Motor neuron (in vitro differentiated cells): ENCODE measurements at regions not wholly inside any gene's neighbourhood (a gene's known extent, or its start where the extent isn't known, plus 50 kb on each side); places are given as distances from the start of the nearest gene placed in this dataset.

Experiments
- ATAC-seq, 8 experiments: fragments of 200-7000 bp; cut with Tn5 transposase; replicated peaks in 6 of 8; 2 replicates each; pipeline ENCODE4 v1.8.0; 2021; ENCODE audit warnings: mild to moderate bottlenecking in 8 of 8, moderate library complexity in 8 of 8
- H3K27ac ChIP-seq, 2 donors: fragments of 250-450 bp; sonication (Bioruptor Pico); 2 replicates each; pipeline ENCODE4 v1.9.0; 2021; ENCODE audit warnings: antibody characterized with exemption in 2 of 2, mild to moderate bottlenecking in 2 of 2, moderate library complexity in 1 of 2
- H3K4me1 ChIP-seq, 2 donors: fragments of 250-450 bp; sonication (Bioruptor Pico); replicated peaks in 1 of 2; 2 replicates each; pipeline ENCODE4 v1.6.1; 2021; ENCODE audit warnings: antibody characterized with exemption in 2 of 2, mild to moderate bottlenecking in 2 of 2, moderate library complexity in 1 of 2
- H3K4me3 ChIP-seq, 5 donors: fragments of 250-450 bp; sonication (Bioruptor Pico); 2 replicates each; pipeline ENCODE4 v1.9.0; 2021; ENCODE audit warnings: antibody characterized with exemption in 5 of 5, mild to moderate bottlenecking in 5 of 5, moderate library complexity in 4 of 5
- WGBS, 10 experiments: fragments of 450-650 bp; shearing (Covaris generic); methylation state at CpG; one replicate each; pipeline ENCODE4 v1.0.0; 2022; 5-methylcytosine and 5-hydroxymethylcytosine counted together
- in situ Hi-C, 9 experiments: fragments of 400-800 bp; cut with MboI; loops; one replicate each; pipeline ENCODE4 v1.15.0; 2021; ENCODE audit warnings: low sequenced_read_pairs in 9 of 9, low pct_unique_long_range_greater_than_20kb in 2 of 9; ENCODE audit not compliant: unreplicated experiment in 9 of 9

DNA sequence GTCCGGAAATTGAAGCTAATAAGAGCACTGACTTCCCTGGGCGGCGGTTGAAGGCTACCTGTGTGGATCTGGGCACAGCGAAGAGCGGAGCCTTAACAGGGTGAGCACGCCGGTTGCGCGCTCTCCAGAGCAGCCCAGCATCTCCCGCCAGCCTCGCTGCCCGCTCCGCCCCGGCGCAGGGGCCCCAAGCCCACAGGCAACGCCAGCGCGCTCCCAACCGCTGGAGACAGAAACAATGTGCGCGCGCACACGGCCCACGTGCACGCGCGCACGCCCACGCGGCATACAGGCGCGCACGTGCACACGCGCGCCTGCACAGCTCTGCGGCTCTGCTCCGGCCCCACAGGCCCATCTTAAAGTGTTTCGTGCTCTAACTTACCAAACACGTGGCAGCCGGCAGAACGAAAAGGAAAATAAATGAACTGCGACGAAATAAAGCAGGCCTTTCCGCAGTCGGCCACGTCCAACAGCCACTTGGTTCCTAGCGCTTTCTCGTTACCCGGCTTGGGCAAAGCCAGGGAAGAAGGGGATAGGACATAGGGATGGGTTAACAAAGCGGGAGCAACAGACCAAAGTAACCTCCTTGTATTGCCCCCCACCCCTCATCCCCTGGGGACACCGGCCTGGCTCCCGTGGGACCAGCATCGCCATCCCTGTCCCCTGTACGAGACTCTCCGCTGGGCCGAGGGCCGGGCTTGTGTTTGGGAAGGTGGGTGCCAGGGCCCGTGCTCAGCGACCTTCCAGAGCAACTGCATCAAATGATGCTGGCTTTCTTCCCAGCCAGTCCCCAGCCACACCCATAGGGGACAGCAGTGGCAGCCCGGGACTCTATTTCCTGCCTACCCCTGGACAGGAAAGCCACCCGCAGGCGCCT lies 203.7 kb downstream of the ABHD5 start:
- WGBS, 10 experiments = 0 to 96% (median 74%) methylated on average over 1 to 19 of the region's 63 CpGs; no CpG with 5 or more reads in 3 of the 10 experiments
- peak; percentile 92 to 98 (median 96) for ATAC-seq
- Histone ChIP-seq H3K27ac (peak overlapping the region in 1 of 2 donors; percentile 57), H3K4me1 (peaks cover 17 to 27% of the 10 kb centered on the region in 2 donors), H3K4me3 (peak overlapping the region; percentile 28 to 36 (median 29))
- in situ Hi-C loops = no loop called here

DNA sequence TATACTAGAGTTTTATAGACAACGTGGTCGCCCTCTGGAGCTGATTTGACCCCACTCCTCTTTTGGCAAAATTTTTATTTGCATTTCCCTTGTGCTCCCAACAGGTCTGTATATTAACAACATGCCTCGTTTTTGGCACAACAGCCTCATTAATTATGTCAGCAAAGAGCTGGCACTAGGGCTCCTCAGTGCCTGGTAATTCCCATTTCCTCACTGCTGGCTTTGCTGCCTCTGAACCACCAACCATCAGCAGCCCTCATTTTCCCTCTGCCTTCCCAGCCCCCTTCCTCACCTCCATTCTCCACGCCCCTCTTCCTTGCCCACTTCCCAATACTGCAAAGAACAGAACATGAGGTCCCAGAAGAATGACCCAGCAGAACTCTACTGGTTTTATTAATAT lies 204.8 kb downstream of the ABHD5 start:
- WGBS, 10 experiments = 33 to 94% (median 65%) methylated on average over 1 to 4 of the region's 4 CpGs
- Histone ChIP-seq H3K4me1 (peaks cover 17 to 27% of the 10 kb centered on the region in 2 donors), H3K27ac (no peak overlapping the region), H3K4me3 (no peak overlapping the region)
- in situ Hi-C loops = no loop called here
- ATAC-seq = no peak

DNA sequence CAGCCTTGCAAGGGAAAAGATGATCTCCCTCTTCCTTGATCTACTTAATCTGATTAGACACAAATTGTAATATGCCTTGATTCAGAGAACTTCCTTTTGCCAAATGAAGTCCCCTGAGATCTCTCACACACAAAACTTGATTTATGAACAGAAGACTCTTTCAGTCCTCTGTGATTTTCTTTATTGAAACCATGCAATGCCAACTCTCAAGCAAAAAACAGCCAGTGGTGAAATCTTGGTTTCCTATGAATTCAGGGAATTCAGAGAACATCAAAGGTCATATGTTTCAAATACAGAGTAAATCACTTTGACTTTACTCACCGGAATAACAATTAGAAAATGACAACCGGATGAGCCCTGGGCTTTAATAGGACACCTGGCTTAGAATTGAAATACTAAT lies 211.7 kb downstream of the ABHD5 start:
- H3K4me3 ChIP-seq = no peak overlapping the region
- H3K27ac ChIP-seq = no peak overlapping the region
- H3K4me1 ChIP-seq = no peaks in the 10 kb centered on the region
- in situ Hi-C loops = no loop called here
- 14 to 97% (median 65%) methylated on average over 1 to 2 of the region's 2 CpGs; no CpG with 5 or more reads in 2 of the 10 experiments for WGBS, 10 experiments
- no peak for ATAC-seq

DNA sequence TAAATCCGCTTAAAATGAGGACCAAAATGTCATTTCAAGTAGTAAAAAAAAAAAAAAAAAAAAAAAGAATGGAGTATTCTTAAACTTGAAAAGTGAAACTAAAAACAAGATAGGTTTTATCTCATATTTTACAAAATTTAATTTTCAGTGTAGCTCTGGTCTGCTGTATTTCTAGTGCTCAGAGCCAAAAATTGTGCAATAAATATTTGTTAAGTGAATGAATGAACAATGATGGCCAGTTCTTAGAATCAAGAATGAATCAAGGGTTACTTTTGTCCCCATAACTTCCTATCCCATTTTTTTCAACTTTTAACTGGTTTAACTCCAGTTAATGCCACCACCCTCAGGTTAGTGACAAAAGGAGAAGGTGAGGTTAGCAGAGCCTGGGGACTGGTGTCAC lies 214.4 kb downstream of the ABHD5 start:
- H3K4me3 ChIP-seq = no peak overlapping the region
- ATAC-seq = no peak

DNA sequence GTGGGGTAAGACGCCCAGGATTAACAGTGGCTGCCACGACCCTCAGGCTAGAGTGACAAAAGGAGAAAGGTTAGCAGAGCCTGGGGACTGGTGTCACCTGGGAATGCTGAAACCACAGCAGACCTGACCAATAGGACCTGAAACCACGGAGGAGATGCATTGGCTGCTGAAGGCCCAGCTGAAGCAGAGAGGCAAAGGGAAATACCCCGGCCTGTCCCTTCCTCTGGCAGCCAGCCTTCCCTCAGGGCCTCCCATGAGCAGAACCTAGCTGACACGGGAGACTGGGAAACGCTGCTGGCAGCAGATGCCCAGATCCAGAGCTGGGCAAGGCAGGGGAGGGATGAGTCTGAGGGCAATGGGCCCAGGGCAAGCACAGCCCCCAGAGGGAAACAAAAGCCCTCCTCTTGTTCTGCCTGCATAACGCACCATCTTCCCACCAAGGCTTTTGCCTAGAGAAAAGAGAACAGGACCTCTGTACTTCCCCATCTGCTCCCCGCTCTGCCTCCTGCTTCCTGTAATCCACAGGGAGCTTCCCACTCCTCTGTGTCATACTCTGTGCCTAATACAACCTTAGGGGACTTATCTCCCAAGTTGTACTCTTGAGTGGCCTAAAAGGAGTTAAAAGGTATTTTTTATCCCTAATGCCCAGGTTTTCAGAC lies 216.2 kb downstream of the ABHD5 start:
- in situ Hi-C loops = no loop called here
- Histone ChIP-seq H3K27ac (no peak overlapping the region), H3K4me3 (no peak overlapping the region), H3K4me1 (no peaks in the 10 kb centered on the region)
- WGBS, 10 experiments = 61 to 89% (median 71%) methylated on average over 1 to 5 of the region's 8 CpGs; no CpG with 5 or more reads in 1 of the 10 experiments
- ATAC-seq = no peak

More for the DNA sequence above, 214.4 kb downstream of the ABHD5 start:
- WGBS, 10 experiments = 92 to 100% (median 100%) methylated on average over 1 of the region's 1 CpG; no CpG with 5 or more reads in 3 of the 10 experiments
- in situ Hi-C loops = no loop called here
- no peak overlapping the region for H3K27ac ChIP-seq
- no peaks in the 10 kb centered on the region for H3K4me1 ChIP-seq

GRCh38 chr3:43907508-43907858 lies 216.7 kb downstream of the ABHD5 start:
- Histone ChIP-seq H3K4me3 (no peak overlapping the region), H3K27ac (no peak overlapping the region), H3K4me1 (no peaks in the 10 kb centered on the region)
- in situ Hi-C loops = no loop called here
- 20 to 86% (median 70%) methylated on average over 1 of the region's 1 CpG; no CpG with 5 or more reads in 4 of the 10 experiments for WGBS, 10 experiments
- ATAC-seq = no peak

GRCh38 chr3:43908456-43908855 lies 217.7 kb downstream of the ABHD5 start:
- ATAC-seq = no peak
- no peak overlapping the region for H3K27ac ChIP-seq
- 87 to 100% (median 90%) methylated on average over 1 to 4 of the region's 5 CpGs; no CpG with 5 or more reads in 5 of the 10 experiments for WGBS, 10 experiments
- in situ Hi-C loops = no loop called here
- H3K4me1 ChIP-seq = no peaks in the 10 kb centered on the region
- no peak overlapping the region for H3K4me3 ChIP-seq

DNA sequence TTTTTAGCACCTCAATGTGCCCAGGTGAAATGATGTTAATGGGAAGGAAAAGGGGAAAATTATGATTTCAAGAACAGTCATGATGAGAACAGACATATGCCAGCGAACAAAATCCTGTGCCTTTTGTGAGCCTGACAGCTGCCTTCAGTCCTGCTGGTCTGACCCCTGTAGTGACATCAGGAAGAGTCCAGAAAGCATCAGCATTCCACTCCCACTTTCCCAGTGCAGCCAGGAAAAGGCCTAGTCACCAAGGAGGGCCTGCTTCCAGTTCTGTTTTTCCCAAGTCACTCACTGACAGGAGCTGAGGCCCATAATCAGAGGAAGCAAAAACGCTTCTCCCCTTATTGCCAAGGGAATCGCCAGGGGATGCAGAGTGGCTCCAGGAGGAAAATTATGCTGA lies 218.4 kb downstream of the ABHD5 start:
- in situ Hi-C loops = no loop called here
- Histone ChIP-seq H3K4me1 (no peaks in the 10 kb centered on the region), H3K27ac (no peak overlapping the region), H3K4me3 (no peak overlapping the region)
- 40 to 83% (median 68%) methylated on average over 1 to 3 of the region's 3 CpGs; no CpG with 5 or more reads in 4 of the 10 experiments for WGBS, 10 experiments
- ATAC-seq = no peak

DNA sequence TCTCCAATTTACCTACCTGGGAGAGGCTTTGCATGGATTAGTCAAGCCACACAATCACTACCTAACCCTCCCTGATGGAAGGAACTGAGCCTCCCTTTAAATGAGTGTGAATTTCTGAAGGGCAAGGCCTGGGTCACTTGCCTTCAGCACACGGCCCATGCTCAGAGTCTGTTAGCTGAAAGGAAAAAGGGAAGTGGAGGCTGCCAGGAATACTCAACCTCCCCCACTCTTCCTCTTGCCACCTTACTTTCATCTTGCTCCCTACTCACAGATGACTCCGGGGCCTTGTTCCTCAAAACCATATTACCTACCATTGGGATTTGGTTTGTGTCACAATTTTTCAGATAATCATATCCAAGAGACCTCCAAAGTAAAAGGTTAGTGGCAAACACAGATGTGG lies 220.0 kb downstream of the ABHD5 start:
- 71 to 100% (median 100%) methylated on average over 1 of the region's 2 CpGs; no CpG with 5 or more reads in 5 of the 10 experiments for WGBS, 10 experiments
- in situ Hi-C loops = no loop called here
- Histone ChIP-seq H3K4me1 (no peaks in the 10 kb centered on the region), H3K27ac (no peak overlapping the region), H3K4me3 (no peak overlapping the region)
- no peak for ATAC-seq

- Histone ChIP-seq H3K27ac (no peak overlapping the region), H3K4me1 (no peaks in the 10 kb centered on the region), H3K4me3 (no peak overlapping the region)
- ATAC-seq = no peak
- in situ Hi-C loops = no loop called here
- 52 to 100% (median 76%) methylated on average over 1 to 8 of the region's 8 CpGs; no CpG with 5 or more reads in 2 of the 10 experiments for WGBS, 10 experiments
Observed at GRCh38 chr3:43913036-43913948, 222.6 kb downstream of the ABHD5 start.

- H3K4me3 ChIP-seq = no peak overlapping the region
- ATAC-seq = no peak
- H3K4me1 ChIP-seq = no peaks in the 10 kb centered on the region
- no peak overlapping the region for H3K27ac ChIP-seq
- in situ Hi-C loops = no loop called here
- WGBS, 10 experiments = 64 to 100% (median 83%) methylated on average over 1 to 2 of the region's 2 CpGs; no CpG with 5 or more reads in 4 of the 10 experiments
Observed at GRCh38 chr3:43914269-43914668, 223.5 kb downstream of the ABHD5 start.

- ATAC-seq = no peak
- in situ Hi-C loops = no loop called here
- H3K4me3 ChIP-seq = no peak overlapping the region
- no peak overlapping the region for H3K27ac ChIP-seq
- 20 to 100% (median 85%) methylated on average over 1 of the region's 1 CpG; no CpG with 5 or more reads in 2 of the 10 experiments for WGBS, 10 experiments
- no peaks in the 10 kb centered on the region for H3K4me1 ChIP-seq
Observed at GRCh38 chr3:43915546-43915945, 224.8 kb downstream of the ABHD5 start.

DNA sequence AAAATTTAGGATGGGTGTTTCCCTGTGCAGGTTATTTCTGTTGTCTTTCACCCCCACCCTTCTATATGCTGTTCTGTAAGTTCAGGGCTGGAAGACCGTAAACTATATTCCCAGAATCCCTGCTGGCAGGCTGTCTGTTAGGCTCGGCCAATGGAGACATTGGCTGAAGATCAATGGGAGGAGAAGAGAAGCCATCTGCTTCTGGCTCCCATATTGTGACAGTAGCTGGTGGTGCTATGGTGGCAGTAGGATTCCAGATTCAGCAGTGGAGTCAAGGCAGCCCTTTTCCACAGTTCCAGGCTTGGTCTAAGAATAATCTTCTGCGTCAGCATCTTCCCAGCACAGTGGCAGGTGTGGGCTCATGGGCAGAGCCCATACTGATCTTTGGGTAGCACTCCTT lies 226.6 kb downstream of the ABHD5 start:
- Histone ChIP-seq H3K27ac (no peak overlapping the region), H3K4me3 (no peak overlapping the region), H3K4me1 (no peaks in the 10 kb centered on the region)
- WGBS, 10 experiments = 90 to 100% (median 96%) methylated on average over 1 to 2 of the region's 3 CpGs; no CpG with 5 or more reads in 4 of the 10 experiments
- in situ Hi-C loops = no loop called here
- no peak for ATAC-seq
